ENCODE measurements at regions not wholly inside any gene's neighbourhood (a gene's known extent, or its start where the extent isn't known, plus 50 kb on each side); places are given as distances from the start of the nearest gene placed in this dataset.

DNA sequence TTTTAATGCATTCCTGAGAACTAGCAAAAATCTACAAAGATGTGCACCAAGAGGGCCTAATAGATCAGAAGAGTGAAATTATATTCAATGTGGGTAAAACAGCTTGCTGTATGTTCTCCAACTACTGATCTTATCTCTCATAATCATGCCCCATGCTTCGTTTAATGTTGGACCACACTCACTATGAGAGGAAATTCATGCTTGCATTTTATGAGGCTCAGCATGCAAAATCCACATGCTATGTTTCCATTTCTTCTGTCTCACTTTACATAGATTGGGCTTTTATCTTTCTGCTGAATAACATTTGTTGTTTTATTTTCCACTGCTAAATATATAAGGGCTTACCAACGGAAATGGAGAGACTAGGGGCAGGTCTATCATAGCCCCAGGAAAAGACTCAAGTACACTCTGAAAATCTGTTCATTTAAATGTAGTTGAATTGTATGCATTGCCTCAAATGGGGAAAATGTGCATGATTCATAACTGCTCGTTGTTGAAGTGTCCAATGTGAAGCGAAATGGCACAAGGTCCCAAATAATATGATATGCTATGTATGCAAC lies 474.2 kb downstream of the EFNA5 start:
- no peaks in the 10 kb centered on the region for H3K4me1 Mint-ChIP-seq (ENCODE audit: low read depth)
- H3K27ac Mint-ChIP-seq, result no peak overlapping the region
- no peak overlapping the region for H3K4me3 Mint-ChIP-seq
- ChIA-PET CTCF (no interaction called here), POLR2A (no interaction called here)
- H3K36me3 Mint-ChIP-seq, result no peaks in the 10 kb centered on the region
- intact Hi-C loops (cut with micrococcal nuclease), result no loop called here
- no peaks in the 10 kb centered on the region for H3K9me3 Mint-ChIP-seq
- DNase-seq, result no peak
- no peaks in the 10 kb centered on the region for H3K27me3 Mint-ChIP-seq

DNA sequence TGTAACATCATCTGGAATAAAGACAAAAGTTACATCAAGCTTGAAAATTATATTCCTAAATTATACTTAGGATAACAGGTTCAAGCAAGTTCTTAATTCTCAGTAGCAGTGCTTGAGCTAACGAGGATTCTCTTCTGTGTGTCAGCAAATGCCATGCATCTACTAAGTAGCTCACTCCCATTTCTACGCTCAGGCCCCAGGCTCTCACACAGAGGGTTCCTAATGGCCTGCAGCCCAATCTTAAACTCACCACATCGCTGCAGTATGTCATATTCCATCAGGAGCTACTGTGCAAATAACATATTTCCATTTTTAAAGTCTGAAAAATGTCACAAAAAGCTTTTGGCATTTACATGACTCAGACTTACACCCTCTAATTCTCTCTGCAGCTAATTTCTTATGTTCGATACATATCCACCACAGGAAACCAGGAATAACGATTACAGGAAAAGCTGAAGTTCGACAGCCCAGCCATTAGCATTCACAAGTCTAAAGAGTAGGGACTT lies 474.8 kb downstream of the EFNA5 start:
- no peak overlapping the region for H3K27ac Mint-ChIP-seq
- H3K36me3 Mint-ChIP-seq, result no peaks in the 10 kb centered on the region
- no peak overlapping the region for H3K4me3 Mint-ChIP-seq
- H3K4me1 Mint-ChIP-seq (ENCODE audit: low read depth), result no peaks in the 10 kb centered on the region
- no peaks in the 10 kb centered on the region for H3K9me3 Mint-ChIP-seq
- ChIA-PET CTCF (no interaction called here), POLR2A (no interaction called here)
- no peaks in the 10 kb centered on the region for H3K27me3 Mint-ChIP-seq
- no peak for DNase-seq
- intact Hi-C loops (cut with micrococcal nuclease), result no loop called here

DNA sequence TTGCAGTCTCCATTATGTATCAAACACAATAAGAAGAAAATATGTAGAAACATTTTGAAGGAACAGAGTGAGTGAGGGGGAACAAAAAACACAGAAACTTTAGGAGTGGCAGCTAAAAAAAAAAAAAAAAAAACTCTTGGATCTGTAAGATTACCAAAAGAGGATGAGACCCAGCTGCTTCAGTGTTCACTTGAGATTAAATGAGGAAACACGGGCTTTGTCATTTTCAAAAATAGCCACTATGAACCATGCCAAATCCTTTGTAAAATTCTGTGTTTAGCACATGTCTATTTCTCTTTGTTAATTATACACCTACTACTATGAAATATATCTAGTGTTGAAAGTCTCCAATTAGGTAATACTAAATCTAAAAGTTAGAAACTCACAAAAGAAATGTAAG lies 485.9 kb downstream of the EFNA5 start:
- CTCF ChIA-PET, result no interaction called here
- POLR2A ChIA-PET, result no interaction called here
- Mint-ChIP-seq H3K36me3 (no peaks in the 10 kb centered on the region), H3K27me3 (no peaks in the 10 kb centered on the region), H3K27ac (no peak overlapping the region), H3K9me3 (no peaks in the 10 kb centered on the region), H3K4me1 (ENCODE audit: low read depth) (no peaks in the 10 kb centered on the region), H3K4me3 (no peak overlapping the region)
- intact Hi-C loops (cut with micrococcal nuclease), result no loop called here
- DNase-seq, result no peak

DNA sequence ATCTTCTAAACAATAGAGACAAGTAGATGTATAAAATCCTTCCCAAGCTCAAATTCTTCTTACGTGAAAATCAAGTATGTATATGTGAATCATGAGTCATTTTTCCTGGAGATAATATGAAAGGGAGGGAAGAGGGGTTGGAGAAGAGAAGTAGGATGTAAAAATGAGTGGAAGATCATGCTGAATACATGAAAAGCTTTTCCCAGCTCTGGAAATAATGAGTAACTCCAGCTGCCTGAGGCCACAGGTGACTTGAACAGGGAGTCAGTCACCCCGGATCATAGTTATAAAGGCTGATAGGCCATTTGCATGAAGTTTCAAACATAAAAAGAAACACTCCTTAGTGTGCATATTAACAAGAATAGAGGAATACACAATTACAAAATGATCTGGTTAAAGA lies 486.7 kb downstream of the EFNA5 start:
- no peak overlapping the region for H3K4me3 Mint-ChIP-seq
- DNase-seq, result no peak
- no peaks in the 10 kb centered on the region for H3K4me1 Mint-ChIP-seq (ENCODE audit: low read depth)
- no peaks in the 10 kb centered on the region for H3K27me3 Mint-ChIP-seq
- H3K9me3 Mint-ChIP-seq, result no peaks in the 10 kb centered on the region
- H3K36me3 Mint-ChIP-seq, result no peaks in the 10 kb centered on the region
- ChIA-PET POLR2A (no interaction called here), CTCF (interaction anchor here (1.0 kb wide), 1 partner anchor 339 kb away, joined by 3 read pairs; no protein-coding TSS in a partner anchor)
- intact Hi-C loops (cut with micrococcal nuclease), result no loop called here
- H3K27ac Mint-ChIP-seq, result no peak overlapping the region

DNA sequence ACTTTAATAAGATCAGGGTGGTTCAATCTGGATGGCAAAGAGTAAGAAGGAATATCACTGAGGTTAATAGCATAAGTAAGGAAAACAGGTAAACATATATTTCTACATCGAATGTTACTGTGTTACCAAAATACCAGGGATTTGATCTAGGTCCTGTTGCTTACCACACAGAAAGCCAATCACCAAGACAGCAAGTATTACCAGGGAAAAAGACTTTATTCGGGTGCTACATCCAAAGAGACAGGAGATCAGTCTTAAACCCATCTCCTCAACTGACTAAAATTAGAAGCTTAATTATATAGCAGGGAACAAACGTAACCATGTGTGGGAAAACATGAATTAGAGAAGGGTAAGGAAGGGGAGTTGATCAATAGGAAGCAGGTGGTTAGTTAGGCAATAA lies 500.1 kb downstream of the EFNA5 start:
- Mint-ChIP-seq H3K9me3 (peaks cover 14% of the 10 kb centered on the region), H3K4me3 (no peak overlapping the region), H3K36me3 (no peaks in the 10 kb centered on the region), H3K4me1 (ENCODE audit: low read depth) (no peaks in the 10 kb centered on the region), H3K27ac (no peak overlapping the region), H3K27me3 (no peaks in the 10 kb centered on the region)
- no peak for DNase-seq
- POLR2A ChIA-PET, result no interaction called here
- intact Hi-C loops (cut with micrococcal nuclease), result no loop called here
- CTCF ChIA-PET, result no interaction called here

DNA sequence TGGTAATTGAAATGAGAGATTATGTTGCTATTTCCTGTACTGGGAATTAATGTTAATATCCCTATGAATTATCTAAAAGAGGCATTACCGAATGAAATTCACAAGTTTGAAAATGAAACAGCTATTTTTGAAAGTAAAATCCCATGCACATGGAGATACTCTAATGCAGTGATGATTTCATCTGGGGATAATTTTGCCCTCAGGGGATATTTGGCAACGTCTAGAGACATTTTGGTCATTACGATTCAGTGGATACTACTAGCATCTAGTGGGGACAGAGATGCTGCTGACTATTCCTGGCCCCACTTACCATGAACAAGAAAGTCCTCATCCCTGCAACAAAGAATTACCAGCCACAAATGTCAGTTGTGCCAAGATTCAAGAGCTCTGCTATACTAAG lies 500.9 kb downstream of the EFNA5 start:
- CTCF ChIA-PET, result no interaction called here
- H3K4me3 Mint-ChIP-seq, result no peak overlapping the region
- peaks cover 14% of the 10 kb centered on the region for H3K9me3 Mint-ChIP-seq
- H3K4me1 Mint-ChIP-seq (ENCODE audit: low read depth), result no peaks in the 10 kb centered on the region
- no peak overlapping the region for H3K27ac Mint-ChIP-seq
- DNase-seq, result no peak
- H3K27me3 Mint-ChIP-seq, result no peaks in the 10 kb centered on the region
- H3K36me3 Mint-ChIP-seq, result no peaks in the 10 kb centered on the region
- POLR2A ChIA-PET, result no interaction called here
- intact Hi-C loops (cut with micrococcal nuclease), result no loop called here

DNA sequence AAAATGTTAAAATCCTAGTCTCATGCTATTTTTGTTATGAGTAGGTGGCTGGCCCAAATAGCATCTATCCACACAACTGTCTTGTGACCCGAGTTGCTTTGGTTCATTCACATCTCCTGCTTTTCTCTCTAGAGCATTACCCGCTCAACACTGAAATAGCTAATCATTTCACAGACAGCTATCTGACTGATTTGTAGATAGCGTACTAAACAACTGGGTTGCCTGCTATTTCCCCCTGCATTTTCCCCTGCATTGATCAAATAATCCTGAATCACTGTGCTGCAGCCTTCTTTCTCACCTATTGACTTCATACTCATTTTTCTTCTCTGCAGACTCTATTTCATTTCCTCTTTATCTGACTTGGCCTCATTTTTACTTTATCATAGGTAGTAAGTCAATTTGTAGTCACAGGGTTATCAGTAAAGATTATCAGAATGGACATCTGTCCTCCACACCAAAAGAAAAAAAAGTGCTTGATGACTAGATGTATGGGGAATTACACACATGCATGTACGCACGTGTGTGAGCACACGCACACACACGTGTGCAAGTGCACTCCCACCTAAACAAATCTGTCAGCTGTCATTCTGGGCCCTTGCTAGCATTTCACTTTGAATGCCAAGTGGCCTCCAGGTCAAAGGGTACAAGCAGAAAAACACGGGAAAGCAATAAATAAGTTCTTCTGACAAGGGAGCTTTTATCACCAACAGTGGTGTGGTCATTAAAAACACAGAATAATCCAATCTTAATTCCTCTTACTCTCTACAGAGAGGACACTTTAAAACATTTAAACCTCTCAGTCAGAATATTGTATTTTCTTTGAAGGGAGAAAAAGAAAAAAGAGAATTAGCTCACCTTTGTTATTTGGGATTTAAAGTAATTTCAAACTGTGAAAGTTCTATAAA lies 501.6 kb downstream of the EFNA5 start:
- Mint-ChIP-seq H3K36me3 (no peaks in the 10 kb centered on the region), H3K9me3 (peaks cover 14% of the 10 kb centered on the region), H3K4me3 (no peak overlapping the region), H3K4me1 (ENCODE audit: low read depth) (no peaks in the 10 kb centered on the region), H3K27ac (no peak overlapping the region), H3K27me3 (no peaks in the 10 kb centered on the region)
- DNase-seq, result no peak
- intact Hi-C loops (cut with micrococcal nuclease), result no loop called here
- CTCF ChIA-PET, result no interaction called here
- POLR2A ChIA-PET, result no interaction called here

DNA sequence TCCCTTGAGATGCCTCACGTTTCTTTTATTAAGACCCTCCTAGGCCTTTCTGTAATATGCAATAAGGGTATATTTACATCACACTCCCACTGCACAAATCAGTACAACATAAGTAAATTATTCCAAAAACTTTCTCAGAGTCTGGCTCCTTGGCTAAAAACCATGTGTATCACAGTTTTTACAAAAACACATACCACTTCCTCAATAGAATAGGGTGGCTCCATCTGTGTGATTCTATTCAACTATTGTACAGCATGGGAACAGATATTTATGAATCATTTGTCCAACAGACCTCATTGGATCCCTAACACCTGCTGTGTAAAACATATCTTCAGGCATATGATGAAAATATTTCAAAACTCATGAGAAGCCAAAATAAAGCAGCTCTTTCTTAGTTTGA lies 502.7 kb downstream of the EFNA5 start:
- DNase-seq, result no peak
- H3K4me1 Mint-ChIP-seq (ENCODE audit: low read depth), result no peaks in the 10 kb centered on the region
- no peak overlapping the region for H3K4me3 Mint-ChIP-seq
- H3K36me3 Mint-ChIP-seq, result no peaks in the 10 kb centered on the region
- CTCF ChIA-PET, result no interaction called here
- peaks cover 11% of the 10 kb centered on the region for H3K9me3 Mint-ChIP-seq
- intact Hi-C loops (cut with micrococcal nuclease), result no loop called here
- H3K27me3 Mint-ChIP-seq, result no peaks in the 10 kb centered on the region
- POLR2A ChIA-PET, result no interaction called here
- no peak overlapping the region for H3K27ac Mint-ChIP-seq

DNA sequence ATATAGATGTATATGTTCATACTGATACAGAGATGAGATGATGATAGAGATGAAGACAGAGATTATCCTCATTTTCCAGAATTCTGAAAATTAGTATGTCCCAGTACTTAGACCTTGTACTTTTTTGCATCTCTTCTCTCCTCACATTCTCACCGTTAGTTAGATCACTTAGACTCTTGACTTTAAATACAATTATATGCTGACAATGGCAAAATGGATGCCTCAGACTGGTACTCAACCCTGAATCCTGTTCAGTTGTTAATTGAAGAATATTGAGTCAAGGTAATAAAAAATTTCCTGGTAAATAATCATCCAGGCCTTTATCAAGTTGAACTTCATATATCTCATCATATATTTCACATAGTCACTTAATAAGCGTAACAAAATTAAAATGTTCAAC lies 505.4 kb downstream of the EFNA5 start:
- DNase-seq, result no peak
- ChIA-PET POLR2A (no interaction called here), CTCF (no interaction called here)
- H3K4me3 Mint-ChIP-seq, result no peak overlapping the region
- peaks cover 9% of the 10 kb centered on the region for H3K9me3 Mint-ChIP-seq
- no peak overlapping the region for H3K27ac Mint-ChIP-seq
- no peaks in the 10 kb centered on the region for H3K27me3 Mint-ChIP-seq
- H3K4me1 Mint-ChIP-seq (ENCODE audit: low read depth), result no peaks in the 10 kb centered on the region
- intact Hi-C loops (cut with micrococcal nuclease), result no loop called here
- H3K36me3 Mint-ChIP-seq, result no peaks in the 10 kb centered on the region

DNA sequence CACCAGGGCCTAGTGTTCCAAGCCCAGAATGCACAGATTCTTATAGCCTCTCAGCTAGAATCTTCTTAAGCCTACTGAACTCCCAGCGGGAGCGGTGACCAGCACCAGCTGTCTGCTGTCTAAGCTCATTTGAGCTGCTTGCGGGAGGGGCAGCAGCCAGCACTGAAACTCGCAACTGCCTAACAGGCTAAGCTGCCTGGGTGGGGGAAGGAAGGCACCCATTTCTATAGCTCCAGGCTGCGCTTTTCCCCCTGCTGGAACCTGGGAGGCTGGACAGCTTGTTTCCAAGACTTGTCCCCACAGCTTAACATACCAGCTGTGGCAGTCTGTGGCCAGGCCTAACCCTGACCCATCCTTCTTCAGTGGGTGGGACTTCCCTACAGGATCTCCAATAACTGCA lies 512.9 kb downstream of the EFNA5 start:
- DNase-seq, result no peak
- Mint-ChIP-seq H3K27me3 (no peaks in the 10 kb centered on the region), H3K4me1 (ENCODE audit: low read depth) (no peaks in the 10 kb centered on the region), H3K9me3 (peaks cover 7% of the 10 kb centered on the region), H3K27ac (no peak overlapping the region), H3K4me3 (no peak overlapping the region), H3K36me3 (no peaks in the 10 kb centered on the region)
- ChIA-PET POLR2A (no interaction called here), CTCF (no interaction called here)
- intact Hi-C loops (cut with micrococcal nuclease), result no loop called here

DNA sequence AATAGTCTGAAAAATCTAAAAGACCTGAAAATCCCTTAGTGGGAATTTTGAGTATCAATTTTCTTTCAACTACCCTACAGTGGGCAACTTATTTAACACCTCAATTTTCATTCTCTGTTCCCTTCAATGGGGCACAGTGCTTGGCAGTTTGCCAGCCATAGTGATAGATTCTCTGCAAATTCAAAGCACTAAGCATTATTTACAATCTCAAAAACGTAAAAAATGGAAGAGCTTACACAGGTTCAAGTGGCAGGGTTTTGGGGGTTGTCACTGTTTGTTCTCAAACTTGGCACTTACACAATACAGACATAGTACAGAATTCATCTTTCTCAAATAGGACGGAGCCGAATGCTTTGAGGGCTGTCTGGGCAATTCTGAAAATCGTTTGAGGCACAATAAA lies 515.0 kb downstream of the EFNA5 start:
- intact Hi-C loops (cut with micrococcal nuclease), result no loop called here
- no peaks in the 10 kb centered on the region for H3K4me1 Mint-ChIP-seq (ENCODE audit: low read depth)
- H3K9me3 Mint-ChIP-seq, result peaks cover 2% of the 10 kb centered on the region
- CTCF ChIA-PET, result no interaction called here
- H3K27me3 Mint-ChIP-seq, result no peaks in the 10 kb centered on the region
- H3K36me3 Mint-ChIP-seq, result no peaks in the 10 kb centered on the region
- H3K4me3 Mint-ChIP-seq, result no peak overlapping the region
- no peak overlapping the region for H3K27ac Mint-ChIP-seq
- DNase-seq, result no peak
- POLR2A ChIA-PET, result no interaction called here

DNA sequence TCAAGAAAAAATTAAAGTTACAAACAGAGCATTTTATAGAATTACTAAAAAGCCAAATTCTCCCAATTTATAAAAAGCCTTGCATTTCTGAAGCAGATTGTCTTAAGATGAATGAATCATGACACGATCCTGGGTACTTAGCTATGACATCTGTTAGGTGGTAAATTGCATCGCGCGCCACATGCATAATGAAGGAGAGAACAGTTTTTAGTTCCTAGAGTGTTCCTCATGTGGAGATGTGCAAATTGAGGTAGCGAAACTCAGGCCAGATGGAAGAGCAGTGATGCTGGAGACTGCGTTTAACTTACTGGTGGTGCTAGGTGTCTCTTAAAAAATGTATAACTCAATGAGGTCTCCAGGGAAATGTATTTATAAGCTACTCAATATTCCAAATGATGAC lies 516.1 kb downstream of the EFNA5 start:
- Mint-ChIP-seq H3K27ac (no peak overlapping the region), H3K36me3 (no peaks in the 10 kb centered on the region), H3K4me3 (no peak overlapping the region), H3K27me3 (no peaks in the 10 kb centered on the region), H3K9me3 (no peaks in the 10 kb centered on the region), H3K4me1 (ENCODE audit: low read depth) (no peaks in the 10 kb centered on the region)
- CTCF ChIA-PET, result no interaction called here
- no peak for DNase-seq
- intact Hi-C loops (cut with micrococcal nuclease), result no loop called here
- POLR2A ChIA-PET, result no interaction called here

DNA sequence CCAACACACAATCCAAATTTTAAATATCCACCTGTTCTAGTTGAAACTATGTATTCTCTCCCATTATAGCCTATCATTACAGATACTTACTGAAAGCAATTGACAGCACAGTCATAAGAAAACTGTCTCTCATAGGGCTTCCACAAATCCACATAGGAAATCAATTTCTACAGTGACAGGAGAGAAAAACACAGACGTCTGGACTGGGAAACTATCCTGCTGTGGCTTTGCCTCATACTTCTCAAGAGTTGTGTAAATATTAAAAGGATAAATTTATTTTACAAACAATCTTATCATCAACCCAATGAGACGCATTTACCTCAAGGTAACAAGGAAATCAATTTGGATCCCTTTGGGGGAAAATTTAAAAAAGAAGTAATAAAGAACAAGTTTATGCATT lies 517.5 kb downstream of the EFNA5 start:
- H3K4me3 Mint-ChIP-seq, result no peak overlapping the region
- H3K27ac Mint-ChIP-seq, result no peak overlapping the region
- H3K4me1 Mint-ChIP-seq (ENCODE audit: low read depth), result no peaks in the 10 kb centered on the region
- CTCF ChIA-PET, result no interaction called here
- H3K9me3 Mint-ChIP-seq, result no peaks in the 10 kb centered on the region
- DNase-seq, result no peak
- no peaks in the 10 kb centered on the region for H3K36me3 Mint-ChIP-seq
- POLR2A ChIA-PET, result no interaction called here
- intact Hi-C loops (cut with micrococcal nuclease), result no loop called here
- H3K27me3 Mint-ChIP-seq, result no peaks in the 10 kb centered on the region

Measured in activated CD4-positive, alpha-beta memory T cell treated with anti-CD3 and anti-CD28 coated beads for 36 hours (primary cell).